ENCODE measurements at regions not wholly inside any gene's neighbourhood (a gene's known extent, or its start where the extent isn't known, plus 50 kb on each side); places are given as distances from the start of the nearest gene placed in this dataset.

GRCh38 chr5:96096724-96097123 is 135.1 kb upstream of the ELL2 start:
- FAIRE-seq (no peak), DNase-seq (no peak)
- Histone ChIP-seq H3K9ac (ENCODE audit: low read length in 3 of 3) (no peak overlapping the region), H3K27me3 (ENCODE audit: control insufficient read depth, insufficient read depth, low read length) (no peaks in the 10 kb centered on the region), H3K27ac (ENCODE audit: low read depth in 2 of 2, low read length in 2 of 2) (no peak overlapping the region), H3K36me3 (ENCODE audit: control insufficient read depth in 2 of 3, insufficient read depth in 3 of 3, low read length in 3 of 3) (no peaks in the 10 kb centered on the region), H3K9me3 (ENCODE audit: control insufficient read depth in 2 of 3, insufficient read depth in 1 of 3, low read length in 3 of 3) (no peaks in the 10 kb centered on the region), H3K4me3 (ENCODE audit: low read length in 3 of 3) (no peak overlapping the region), H3K4me1 (ENCODE audit: control insufficient read depth in 2 of 3, insufficient read depth in 2 of 3, low read depth in 1 of 3, low read length in 3 of 3) (no peaks in the 10 kb centered on the region)
- TF ChIP-seq, protein P1, sequence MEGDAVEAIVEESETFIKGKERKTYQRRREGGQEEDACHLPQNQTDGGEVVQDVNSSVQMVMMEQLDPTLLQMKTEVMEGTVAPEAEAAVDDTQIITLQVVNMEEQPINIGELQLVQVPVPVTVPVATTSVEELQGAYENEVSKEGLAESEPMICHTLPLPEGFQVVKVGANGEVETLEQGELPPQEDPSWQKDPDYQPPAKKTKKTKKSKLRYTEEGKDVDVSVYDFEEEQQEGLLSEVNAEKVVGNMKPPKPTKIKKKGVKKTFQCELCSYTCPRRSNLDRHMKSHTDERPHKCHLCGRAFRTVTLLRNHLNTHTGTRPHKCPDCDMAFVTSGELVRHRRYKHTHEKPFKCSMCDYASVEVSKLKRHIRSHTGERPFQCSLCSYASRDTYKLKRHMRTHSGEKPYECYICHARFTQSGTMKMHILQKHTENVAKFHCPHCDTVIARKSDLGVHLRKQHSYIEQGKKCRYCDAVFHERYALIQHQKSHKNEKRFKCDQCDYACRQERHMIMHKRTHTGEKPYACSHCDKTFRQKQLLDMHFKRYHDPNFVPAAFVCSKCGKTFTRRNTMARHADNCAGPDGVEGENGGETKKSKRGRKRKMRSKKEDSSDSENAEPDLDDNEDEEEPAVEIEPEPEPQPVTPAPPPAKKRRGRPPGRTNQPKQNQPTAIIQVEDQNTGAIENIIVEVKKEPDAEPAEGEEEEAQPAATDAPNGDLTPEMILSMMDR (IDR thresholded peaks at IDR 0.05; ENCODE audit: borderline replicate concordance, extremely low read depth, insufficient read depth): no peak
- intact Hi-C loops (cut with DNase I): no loop called here

DNA sequence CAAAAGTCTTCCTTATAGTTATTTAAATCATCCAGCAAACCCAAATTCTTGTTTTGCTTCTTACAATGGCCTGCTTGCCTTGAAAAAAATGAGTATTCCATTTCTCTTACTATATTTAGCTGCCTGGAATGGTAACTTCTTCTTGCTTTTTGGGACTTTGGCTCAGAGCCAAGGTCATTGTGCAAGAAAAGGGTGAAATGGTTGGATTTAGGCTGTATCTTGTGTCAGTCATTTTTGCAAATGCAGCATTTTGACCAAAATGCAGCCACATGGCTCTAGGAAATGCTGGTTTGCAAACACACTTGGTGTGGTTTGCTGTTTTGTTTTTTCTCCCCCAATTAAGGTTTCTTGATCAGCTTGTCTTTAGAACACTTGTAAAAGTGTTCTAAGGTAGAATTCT is 133.3 kb upstream of the ELL2 start:
- intact Hi-C loops (cut with DNase I): no loop called here
- no peaks in the 10 kb centered on the region for H3K27me3 ChIP-seq (ENCODE audit: control insufficient read depth, insufficient read depth, low read length)
- FAIRE-seq (no peak), DNase-seq (no peak)
- no peak overlapping the region for H3K4me3 ChIP-seq (ENCODE audit: low read length in 3 of 3)
- TF ChIP-seq, protein P1 (IDR thresholded peaks at IDR 0.05; ENCODE audit: borderline replicate concordance, extremely low read depth, insufficient read depth): no peak
- H3K36me3 ChIP-seq (ENCODE audit: control insufficient read depth in 2 of 3, insufficient read depth in 3 of 3, low read length in 3 of 3): no peaks in the 10 kb centered on the region
- H3K9ac ChIP-seq (ENCODE audit: low read length in 3 of 3): no peak overlapping the region
- H3K4me1 ChIP-seq (ENCODE audit: control insufficient read depth in 2 of 3, insufficient read depth in 2 of 3, low read depth in 1 of 3, low read length in 3 of 3): no peaks in the 10 kb centered on the region
- H3K9me3 ChIP-seq (ENCODE audit: control insufficient read depth in 2 of 3, insufficient read depth in 1 of 3, low read length in 3 of 3): no peaks in the 10 kb centered on the region
- H3K27ac ChIP-seq (ENCODE audit: low read depth in 2 of 2, low read length in 2 of 2): no peak overlapping the region

- H3K27me3 ChIP-seq (ENCODE audit: control insufficient read depth, insufficient read depth, low read length): no peaks in the 10 kb centered on the region
- no peak overlapping the region for H3K9ac ChIP-seq (ENCODE audit: low read length in 3 of 3)
- no peak overlapping the region for H3K27ac ChIP-seq (ENCODE audit: low read depth in 2 of 2, low read length in 2 of 2)
- intact Hi-C loops (cut with DNase I): no loop called here
- no peak for DNase-seq
- TF ChIP-seq, protein P1 (IDR thresholded peaks at IDR 0.05; ENCODE audit: borderline replicate concordance, extremely low read depth, insufficient read depth): no peak
- no peaks in the 10 kb centered on the region for H3K36me3 ChIP-seq (ENCODE audit: control insufficient read depth in 2 of 3, insufficient read depth in 3 of 3, low read length in 3 of 3)
- no peaks in the 10 kb centered on the region for H3K4me1 ChIP-seq (ENCODE audit: control insufficient read depth in 2 of 3, insufficient read depth in 2 of 3, low read depth in 1 of 3, low read length in 3 of 3)
- FAIRE-seq: no peak
- no peak overlapping the region for H3K4me3 ChIP-seq (ENCODE audit: low read length in 3 of 3)
- H3K9me3 ChIP-seq (ENCODE audit: control insufficient read depth in 2 of 3, insufficient read depth in 1 of 3, low read length in 3 of 3): no peaks in the 10 kb centered on the region
Measured at GRCh38 chr5:96093890-96094381, 132.3 kb upstream of the ELL2 start.

GRCh38 chr5:96093340-96093739 is 131.7 kb upstream of the ELL2 start:
- DNase-seq (no peak), FAIRE-seq (no peak)
- no peak overlapping the region for H3K9ac ChIP-seq (ENCODE audit: low read length in 3 of 3)
- intact Hi-C loops (cut with DNase I): no loop called here
- H3K36me3 ChIP-seq (ENCODE audit: control insufficient read depth in 2 of 3, insufficient read depth in 3 of 3, low read length in 3 of 3): no peaks in the 10 kb centered on the region
- H3K4me3 ChIP-seq (ENCODE audit: low read length in 3 of 3): no peak overlapping the region
- no peak overlapping the region for H3K27ac ChIP-seq (ENCODE audit: low read depth in 2 of 2, low read length in 2 of 2)
- H3K27me3 ChIP-seq (ENCODE audit: control insufficient read depth, insufficient read depth, low read length): no peaks in the 10 kb centered on the region
- TF ChIP-seq, protein P1 (IDR thresholded peaks at IDR 0.05; ENCODE audit: borderline replicate concordance, extremely low read depth, insufficient read depth): no peak
- no peaks in the 10 kb centered on the region for H3K9me3 ChIP-seq (ENCODE audit: control insufficient read depth in 2 of 3, insufficient read depth in 1 of 3, low read length in 3 of 3)
- H3K4me1 ChIP-seq (ENCODE audit: control insufficient read depth in 2 of 3, insufficient read depth in 2 of 3, low read depth in 1 of 3, low read length in 3 of 3): no peaks in the 10 kb centered on the region
